ENCODE measurements at regions not wholly inside any gene's neighbourhood (a gene's known extent, or its start where the extent isn't known, plus 50 kb on each side); places are given as distances from the start of the nearest gene placed in this dataset.

DNA sequence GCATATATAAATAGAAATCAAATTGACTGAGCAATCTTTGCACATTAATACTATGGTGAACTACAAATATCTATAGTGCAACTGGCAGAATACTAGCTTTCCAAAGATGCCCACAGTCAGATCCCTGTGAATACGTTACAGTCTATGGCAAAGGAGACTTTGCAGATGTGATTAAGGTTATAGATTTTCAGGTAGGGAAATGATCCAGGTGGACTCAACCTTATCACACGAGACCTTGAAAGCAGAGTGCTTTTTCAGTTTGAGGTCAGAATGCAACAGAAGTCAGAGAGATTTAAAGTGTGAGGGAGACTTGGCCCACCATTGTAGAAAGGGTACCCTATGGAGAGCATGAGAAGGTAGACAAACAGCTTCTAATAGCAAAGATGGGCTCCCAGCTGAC lies 122.6 kb downstream of the TRIB2 start:
- peaks cover 1% of the 10 kb centered on the region for H3K27me3 Mint-ChIP-seq (ENCODE audit: insufficient read depth, low read depth, poor library complexity)
- H2AFZ ChIP-seq = 0 out of 2 replicates have a peak overlapping the region, but pooled peaks have one; percentile 52
- no peaks in the 10 kb centered on the region for H4K20me1 ChIP-seq (replicated peaks; ENCODE audit: insufficient read depth)
- H3K79me2 ChIP-seq (replicated peaks; ENCODE audit: insufficient read depth) = no peaks in the 10 kb centered on the region
- H3F3A ChIP-seq (replicated peaks; ENCODE audit: low read depth) = no peaks in the 10 kb centered on the region
- H3K4me1 ChIP-seq (ENCODE audit: insufficient read depth) = peaks cover 4% of the 10 kb centered on the region; the same call in 1 of the 2 replicates
- H3K27ac Mint-ChIP-seq = no peak overlapping the region
- ATAC-seq (no peak), DNase-seq (ENCODE audit: low spot score) (no peak)
- H3K4me3 ChIP-seq = no peak overlapping the region
- no peaks in the 10 kb centered on the region; the same call in 2 of the 3 replicates for H3K9me3 Mint-ChIP-seq
- peaks cover 5% of the 10 kb centered on the region; the same call in 2 of the 3 replicates for H3K4me1 Mint-ChIP-seq
- no peak overlapping the region for H3K4me3 Mint-ChIP-seq
- 0 out of 2 replicates have a peak, but pooled peaks cover under 1% of the 10 kb centered on the region for H3K9me2 ChIP-seq (ENCODE audit: insufficient read depth)
- H3K36me3 Mint-ChIP-seq (ENCODE audit: low read depth) = no peaks in the 10 kb centered on the region
- H3K27ac ChIP-seq (ENCODE audit: low read depth) = no peak overlapping the region
- H3K36me3 ChIP-seq (ENCODE audit: insufficient read depth) = no peaks in the 10 kb centered on the region
- no peak overlapping the region for H3K4me2 ChIP-seq
- no peak for TF ChIP-seq POLR2AphosphoS5 (IDR thresholded peaks at IDR 0.05; ENCODE audit: low read depth)
- TF ChIP-seq JUNB (IDR thresholded peaks at IDR 0.05; ENCODE audit: unreplicated experiment) = no peak
- no peak for TF ChIP-seq ZNF331 (CRISPR knock-in tag; IDR thresholded peaks at IDR 0.05; ENCODE audit: low read depth)
- no peak for TF ChIP-seq NANOG (IDR thresholded peaks at IDR 0.05; ENCODE audit: borderline replicate concordance)
- TF ChIP-seq, protein P1, sequence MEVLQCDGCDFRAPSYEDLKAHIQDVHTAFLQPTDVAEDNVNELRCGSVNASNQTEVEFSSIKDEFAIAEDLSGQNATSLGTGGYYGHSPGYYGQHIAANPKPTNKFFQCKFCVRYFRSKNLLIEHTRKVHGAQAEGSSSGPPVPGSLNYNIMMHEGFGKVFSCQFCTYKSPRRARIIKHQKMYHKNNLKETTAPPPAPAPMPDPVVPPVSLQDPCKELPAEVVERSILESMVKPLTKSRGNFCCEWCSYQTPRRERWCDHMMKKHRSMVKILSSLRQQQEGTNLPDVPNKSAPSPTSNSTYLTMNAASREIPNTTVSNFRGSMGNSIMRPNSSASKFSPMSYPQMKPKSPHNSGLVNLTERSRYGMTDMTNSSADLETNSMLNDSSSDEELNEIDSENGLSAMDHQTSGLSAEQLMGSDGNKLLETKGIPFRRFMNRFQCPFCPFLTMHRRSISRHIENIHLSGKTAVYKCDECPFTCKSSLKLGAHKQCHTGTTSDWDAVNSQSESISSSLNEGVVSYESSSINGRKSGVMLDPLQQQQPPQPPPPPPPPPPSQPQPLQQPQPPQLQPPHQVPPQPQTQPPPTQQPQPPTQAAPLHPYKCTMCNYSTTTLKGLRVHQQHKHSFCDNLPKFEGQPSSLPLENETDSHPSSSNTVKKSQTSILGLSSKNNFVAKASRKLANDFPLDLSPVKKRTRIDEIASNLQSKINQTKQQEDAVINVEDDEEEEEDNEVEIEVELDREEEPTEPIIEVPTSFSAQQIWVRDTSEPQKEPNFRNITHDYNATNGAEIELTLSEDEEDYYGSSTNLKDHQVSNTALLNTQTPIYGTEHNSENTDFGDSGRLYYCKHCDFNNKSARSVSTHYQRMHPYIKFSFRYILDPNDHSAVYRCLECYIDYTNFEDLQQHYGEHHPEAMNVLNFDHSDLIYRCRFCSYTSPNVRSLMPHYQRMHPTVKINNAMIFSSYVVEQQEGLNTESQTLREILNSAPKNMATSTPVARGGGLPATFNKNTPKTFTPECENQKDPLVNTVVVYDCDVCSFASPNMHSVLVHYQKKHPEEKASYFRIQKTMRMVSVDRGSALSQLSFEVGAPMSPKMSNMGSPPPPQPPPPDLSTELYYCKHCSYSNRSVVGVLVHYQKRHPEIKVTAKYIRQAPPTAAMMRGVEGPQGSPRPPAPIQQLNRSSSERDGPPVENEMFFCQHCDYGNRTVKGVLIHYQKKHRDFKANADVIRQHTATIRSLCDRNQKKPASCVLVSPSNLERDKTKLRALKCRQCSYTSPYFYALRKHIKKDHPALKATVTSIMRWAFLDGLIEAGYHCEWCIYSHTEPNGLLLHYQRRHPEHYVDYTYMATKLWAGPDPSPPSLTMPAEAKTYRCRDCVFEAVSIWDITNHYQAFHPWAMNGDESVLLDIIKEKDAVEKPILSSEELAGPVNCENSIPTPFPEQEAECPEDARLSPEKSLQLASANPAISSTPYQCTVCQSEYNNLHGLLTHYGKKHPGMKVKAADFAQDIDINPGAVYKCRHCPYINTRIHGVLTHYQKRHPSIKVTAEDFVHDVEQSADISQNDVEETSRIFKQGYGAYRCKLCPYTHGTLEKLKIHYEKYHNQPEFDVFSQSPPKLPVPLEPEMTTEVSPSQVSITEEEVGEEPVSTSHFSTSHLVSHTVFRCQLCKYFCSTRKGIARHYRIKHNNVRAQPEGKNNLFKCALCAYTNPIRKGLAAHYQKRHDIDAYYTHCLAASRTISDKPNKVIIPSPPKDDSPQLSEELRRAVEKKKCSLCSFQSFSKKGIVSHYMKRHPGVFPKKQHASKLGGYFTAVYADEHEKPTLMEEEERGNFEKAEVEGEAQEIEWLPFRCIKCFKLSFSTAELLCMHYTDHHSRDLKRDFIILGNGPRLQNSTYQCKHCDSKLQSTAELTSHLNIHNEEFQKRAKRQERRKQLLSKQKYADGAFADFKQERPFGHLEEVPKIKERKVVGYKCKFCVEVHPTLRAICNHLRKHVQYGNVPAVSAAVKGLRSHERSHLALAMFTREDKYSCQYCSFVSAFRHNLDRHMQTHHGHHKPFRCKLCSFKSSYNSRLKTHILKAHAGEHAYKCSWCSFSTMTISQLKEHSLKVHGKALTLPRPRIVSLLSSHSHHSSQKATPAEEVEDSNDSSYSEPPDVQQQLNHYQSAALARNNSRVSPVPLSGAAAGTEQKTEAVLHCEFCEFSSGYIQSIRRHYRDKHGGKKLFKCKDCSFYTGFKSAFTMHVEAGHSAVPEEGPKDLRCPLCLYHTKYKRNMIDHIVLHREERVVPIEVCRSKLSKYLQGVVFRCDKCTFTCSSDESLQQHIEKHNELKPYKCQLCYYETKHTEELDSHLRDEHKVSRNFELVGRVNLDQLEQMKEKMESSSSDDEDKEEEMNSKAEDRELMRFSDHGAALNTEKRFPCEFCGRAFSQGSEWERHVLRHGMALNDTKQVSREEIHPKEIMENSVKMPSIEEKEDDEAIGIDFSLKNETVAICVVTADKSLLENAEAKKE (CRISPR knock-in tag; IDR thresholded peaks at IDR 0.05) = no peak
- TF ChIP-seq ZNF114 (CRISPR knock-in tag; IDR thresholded peaks at IDR 0.05) = no peak
- H3K27me3 ChIP-seq (ENCODE audit: insufficient read depth) = no peaks in the 10 kb centered on the region

DNA sequence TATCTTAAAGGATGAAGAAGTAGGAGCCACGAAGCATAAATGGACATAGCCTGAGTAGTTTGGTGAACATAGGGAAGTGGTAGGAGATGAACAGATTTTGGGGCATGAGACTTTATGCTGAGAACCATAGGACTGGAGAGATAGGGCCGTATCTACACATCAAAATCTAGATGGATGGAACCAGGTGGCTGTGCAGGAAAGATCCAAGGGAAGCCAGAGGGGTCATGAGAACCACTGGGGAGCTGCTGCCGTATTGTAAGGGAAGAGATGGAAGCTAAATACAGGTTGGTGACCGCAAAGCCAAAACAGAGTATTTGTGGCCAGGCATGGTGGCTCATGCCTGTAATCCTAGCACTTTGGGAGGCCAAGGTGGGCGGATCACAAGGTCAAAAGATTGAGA lies 124.3 kb downstream of the TRIB2 start:
- no peaks in the 10 kb centered on the region for H3K36me3 Mint-ChIP-seq (ENCODE audit: low read depth)
- H2AFZ ChIP-seq = no peak overlapping the region
- H3K9me2 ChIP-seq (ENCODE audit: insufficient read depth) = no peaks in the 10 kb centered on the region
- DNase-seq (ENCODE audit: low spot score) (no peak), ATAC-seq (no peak)
- peaks cover 4% of the 10 kb centered on the region; the same call in 1 of the 2 replicates for H3K4me1 ChIP-seq (ENCODE audit: insufficient read depth)
- no peaks in the 10 kb centered on the region for H3K36me3 ChIP-seq (ENCODE audit: insufficient read depth)
- no peaks in the 10 kb centered on the region for H4K20me1 ChIP-seq (replicated peaks; ENCODE audit: insufficient read depth)
- no peaks in the 10 kb centered on the region for H3K27me3 ChIP-seq (ENCODE audit: insufficient read depth)
- no peak overlapping the region for H3K4me3 ChIP-seq
- no peak overlapping the region for H3K4me3 Mint-ChIP-seq
- no peaks in the 10 kb centered on the region; the same call in 2 of the 3 replicates for H3K9me3 Mint-ChIP-seq
- H3K27me3 Mint-ChIP-seq (ENCODE audit: insufficient read depth, low read depth, poor library complexity) = peaks cover 1% of the 10 kb centered on the region
- H3K27ac ChIP-seq (ENCODE audit: low read depth) = no peak overlapping the region
- H3K27ac Mint-ChIP-seq = no peak overlapping the region
- no peaks in the 10 kb centered on the region for H3F3A ChIP-seq (replicated peaks; ENCODE audit: low read depth)
- H3K4me2 ChIP-seq = no peak overlapping the region
- H3K4me1 Mint-ChIP-seq = peaks cover 5% of the 10 kb centered on the region; the same call in 2 of the 3 replicates
- no peaks in the 10 kb centered on the region for H3K79me2 ChIP-seq (replicated peaks; ENCODE audit: insufficient read depth)
- TF ChIP-seq NANOG (IDR thresholded peaks at IDR 0.05; ENCODE audit: borderline replicate concordance) (no peak), ZNF331 (CRISPR knock-in tag; IDR thresholded peaks at IDR 0.05; ENCODE audit: low read depth) (no peak)
- TF ChIP-seq, protein P2, sequence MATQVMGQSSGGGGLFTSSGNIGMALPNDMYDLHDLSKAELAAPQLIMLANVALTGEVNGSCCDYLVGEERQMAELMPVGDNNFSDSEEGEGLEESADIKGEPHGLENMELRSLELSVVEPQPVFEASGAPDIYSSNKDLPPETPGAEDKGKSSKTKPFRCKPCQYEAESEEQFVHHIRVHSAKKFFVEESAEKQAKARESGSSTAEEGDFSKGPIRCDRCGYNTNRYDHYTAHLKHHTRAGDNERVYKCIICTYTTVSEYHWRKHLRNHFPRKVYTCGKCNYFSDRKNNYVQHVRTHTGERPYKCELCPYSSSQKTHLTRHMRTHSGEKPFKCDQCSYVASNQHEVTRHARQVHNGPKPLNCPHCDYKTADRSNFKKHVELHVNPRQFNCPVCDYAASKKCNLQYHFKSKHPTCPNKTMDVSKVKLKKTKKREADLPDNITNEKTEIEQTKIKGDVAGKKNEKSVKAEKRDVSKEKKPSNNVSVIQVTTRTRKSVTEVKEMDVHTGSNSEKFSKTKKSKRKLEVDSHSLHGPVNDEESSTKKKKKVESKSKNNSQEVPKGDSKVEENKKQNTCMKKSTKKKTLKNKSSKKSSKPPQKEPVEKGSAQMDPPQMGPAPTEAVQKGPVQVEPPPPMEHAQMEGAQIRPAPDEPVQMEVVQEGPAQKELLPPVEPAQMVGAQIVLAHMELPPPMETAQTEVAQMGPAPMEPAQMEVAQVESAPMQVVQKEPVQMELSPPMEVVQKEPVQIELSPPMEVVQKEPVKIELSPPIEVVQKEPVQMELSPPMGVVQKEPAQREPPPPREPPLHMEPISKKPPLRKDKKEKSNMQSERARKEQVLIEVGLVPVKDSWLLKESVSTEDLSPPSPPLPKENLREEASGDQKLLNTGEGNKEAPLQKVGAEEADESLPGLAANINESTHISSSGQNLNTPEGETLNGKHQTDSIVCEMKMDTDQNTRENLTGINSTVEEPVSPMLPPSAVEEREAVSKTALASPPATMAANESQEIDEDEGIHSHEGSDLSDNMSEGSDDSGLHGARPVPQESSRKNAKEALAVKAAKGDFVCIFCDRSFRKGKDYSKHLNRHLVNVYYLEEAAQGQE (IDR thresholded peaks at IDR 0.05; ENCODE audit: unreplicated experiment) = no peak
